GM21723 (cell line): ENCODE measurements at regions not wholly inside any gene's neighbourhood (a gene's known extent, or its start where the extent isn't known, plus 50 kb on each side); places are given as distances from the start of the nearest gene placed in this dataset.

Experiments
- ATAC-seq: cut with Tn5 transposase; IDR thresholded peaks from one replicate; pipeline ENCODE4 v1.9.1; 2021; ENCODE audit warnings: mild to moderate bottlenecking, moderate library complexity; ENCODE audit not compliant: unreplicated experiment

DNA sequence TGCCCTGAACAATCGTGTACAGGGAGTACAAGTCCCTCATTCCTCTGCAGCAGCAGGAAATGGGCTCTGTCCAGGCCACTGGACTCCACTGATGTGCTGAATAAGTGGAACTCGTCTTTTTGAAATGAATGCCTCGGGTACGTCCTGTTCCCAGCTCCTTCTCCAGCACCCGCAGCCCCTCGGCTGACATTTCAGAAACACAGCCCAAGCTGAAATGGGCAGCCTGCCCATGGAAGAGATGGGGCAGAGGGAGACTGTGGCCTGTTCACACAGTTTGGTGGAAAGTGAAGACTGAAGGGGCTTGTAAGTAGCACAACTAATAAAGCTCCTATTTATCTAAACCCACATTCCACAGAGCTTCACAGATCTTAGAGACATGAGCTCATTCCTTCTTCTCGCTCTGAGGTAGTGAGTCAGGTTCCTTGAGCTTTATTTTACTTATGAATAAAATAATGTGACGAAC is 498.6 kb downstream of the TXNL1 start:
- no peak for ATAC-seq

DNA sequence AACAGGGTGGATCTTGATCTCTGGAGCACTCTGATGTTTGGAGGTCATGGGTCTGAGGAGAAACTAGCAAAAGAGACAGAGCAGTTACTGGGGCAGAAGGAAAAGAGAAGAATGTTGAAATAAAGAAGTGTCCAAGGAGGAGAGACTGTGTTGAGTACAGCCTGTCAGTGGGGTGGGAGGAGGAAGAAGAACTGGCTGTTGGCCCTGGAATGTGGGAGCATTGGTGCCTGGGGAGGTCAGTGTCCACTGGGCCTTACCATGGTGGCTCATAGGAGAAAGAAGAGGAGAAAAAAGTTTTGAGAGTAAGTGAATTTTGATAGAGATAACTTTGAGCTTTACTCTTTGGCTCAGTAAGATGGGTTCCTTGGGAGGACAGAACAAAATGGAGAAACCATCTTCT is 499.0 kb downstream of the TXNL1 start:
- no peak for ATAC-seq

DNA sequence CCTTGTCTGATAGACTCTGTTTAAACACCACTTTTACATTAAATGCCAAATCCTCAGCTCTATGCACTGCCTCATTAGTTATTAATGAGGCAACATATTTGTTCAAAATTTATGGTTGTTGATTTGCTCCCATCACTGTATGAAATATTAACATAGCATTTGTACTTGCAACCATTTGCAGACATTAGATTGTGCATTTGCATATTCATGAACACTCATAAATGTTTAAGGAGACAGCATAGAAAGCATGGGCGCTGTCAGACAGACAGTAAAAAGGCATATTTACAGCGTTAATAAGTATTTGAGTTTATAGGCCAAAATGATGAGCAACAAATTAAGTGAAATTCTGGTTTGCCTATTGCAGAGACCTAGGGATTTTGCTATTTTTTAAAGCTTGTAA is 502.3 kb downstream of the TXNL1 start:
- no peak for ATAC-seq

DNA sequence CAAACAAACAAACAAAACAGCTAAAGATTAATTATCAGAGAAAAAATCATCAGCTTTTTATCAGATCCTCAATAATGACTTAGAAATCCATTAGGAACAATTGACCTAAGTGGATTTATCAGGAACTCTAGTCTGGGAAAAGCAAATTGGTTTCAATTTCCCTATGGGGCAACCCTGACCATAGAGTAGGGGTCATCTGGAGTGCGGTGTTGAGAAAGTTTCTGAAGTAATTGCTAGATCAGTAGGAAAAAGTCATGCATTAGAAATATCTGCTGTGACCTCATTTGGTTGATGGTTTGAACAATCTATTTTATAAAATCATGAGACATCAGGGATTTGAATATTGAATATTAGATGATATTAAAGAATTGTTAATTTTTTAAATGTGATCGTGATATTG is 507.9 kb downstream of the TXNL1 start:
- no peak for ATAC-seq

DNA sequence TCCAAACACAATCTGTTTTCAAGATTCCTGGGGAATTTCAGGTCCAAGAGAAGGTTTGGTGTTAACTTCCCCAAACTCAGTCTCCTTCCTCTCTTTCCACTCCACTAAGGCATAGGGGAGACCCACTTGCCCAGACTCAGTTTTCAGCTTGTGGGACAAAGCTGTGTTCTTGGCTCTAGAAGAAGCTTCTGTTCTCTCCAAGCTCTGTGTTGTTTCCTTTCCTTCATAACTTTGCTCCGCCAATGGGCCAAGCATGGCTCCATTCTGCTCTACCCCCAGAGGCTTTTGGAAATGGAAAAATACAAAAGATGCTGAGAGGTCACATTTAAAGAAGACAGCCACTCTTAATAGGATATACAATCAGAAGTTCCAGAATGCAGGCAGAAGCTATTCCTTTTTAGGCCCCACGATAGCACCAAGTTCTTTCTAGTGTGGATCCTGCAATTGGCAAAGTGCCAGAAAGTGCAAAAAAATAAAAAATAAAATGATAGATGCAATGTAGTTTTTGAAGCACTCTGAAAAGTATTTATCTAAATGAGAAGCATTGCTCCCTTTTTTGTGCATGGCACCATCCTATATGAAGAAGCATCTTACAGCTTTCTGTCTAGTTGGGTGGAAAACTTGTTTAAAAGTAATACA is 510.1 kb downstream of the TXNL1 start:
- ATAC-seq, result no peak

DNA sequence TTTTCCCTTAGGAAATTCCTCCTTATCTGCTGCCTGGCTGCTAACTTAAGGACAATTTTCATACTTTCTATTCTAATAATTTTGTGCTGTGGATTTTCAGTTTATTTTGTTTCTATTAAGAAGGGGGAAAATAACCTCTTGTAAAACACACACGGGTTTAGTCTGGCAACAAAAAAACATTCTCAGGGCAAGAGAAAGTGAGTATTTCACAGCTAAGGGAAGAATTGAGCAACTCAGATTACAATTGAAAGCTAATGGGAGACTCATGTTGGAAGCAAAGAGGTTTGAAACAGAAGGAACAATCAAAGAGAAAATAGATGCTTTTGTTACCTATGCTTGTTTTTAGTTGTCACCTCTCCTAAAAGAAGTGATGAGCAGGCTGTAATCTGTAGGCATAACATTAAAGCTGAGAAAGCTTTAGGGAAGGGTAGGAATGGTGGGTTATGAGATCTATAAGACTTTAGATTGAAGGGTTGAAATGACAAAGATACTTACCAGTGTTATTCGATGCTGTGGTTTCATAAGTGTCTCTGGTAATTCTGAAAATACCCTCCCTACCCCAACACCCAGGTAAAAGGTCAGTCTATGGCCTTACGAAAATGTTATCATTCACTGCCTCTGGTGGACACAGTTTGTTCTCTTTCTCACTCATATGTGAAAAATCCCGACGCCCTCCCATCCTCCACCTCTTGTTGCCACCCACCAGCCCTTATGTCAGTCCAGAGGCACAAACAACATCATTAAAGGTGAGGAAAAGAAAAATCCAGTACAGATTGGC is 510.9 kb downstream of the TXNL1 start:
- no peak for ATAC-seq

DNA sequence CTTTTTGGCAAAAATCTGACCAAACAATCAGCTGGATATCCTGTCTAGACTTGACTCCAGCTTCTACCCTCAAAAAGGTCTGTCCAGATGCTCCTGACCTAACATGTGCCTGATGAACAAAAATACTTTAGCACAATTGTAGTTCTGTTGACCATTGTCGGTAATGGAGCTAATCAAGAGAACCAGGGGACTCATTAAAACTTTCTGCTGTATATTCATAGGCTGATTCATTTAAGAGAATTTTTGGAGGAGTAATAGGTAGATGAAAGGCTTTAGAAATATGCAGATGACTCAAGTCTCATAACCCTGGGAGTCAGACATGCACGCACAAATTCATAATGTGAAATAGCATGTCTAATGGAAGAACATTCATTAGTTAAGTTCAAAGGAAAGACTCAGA is 514.2 kb downstream of the TXNL1 start:
- ATAC-seq, result no peak

DNA sequence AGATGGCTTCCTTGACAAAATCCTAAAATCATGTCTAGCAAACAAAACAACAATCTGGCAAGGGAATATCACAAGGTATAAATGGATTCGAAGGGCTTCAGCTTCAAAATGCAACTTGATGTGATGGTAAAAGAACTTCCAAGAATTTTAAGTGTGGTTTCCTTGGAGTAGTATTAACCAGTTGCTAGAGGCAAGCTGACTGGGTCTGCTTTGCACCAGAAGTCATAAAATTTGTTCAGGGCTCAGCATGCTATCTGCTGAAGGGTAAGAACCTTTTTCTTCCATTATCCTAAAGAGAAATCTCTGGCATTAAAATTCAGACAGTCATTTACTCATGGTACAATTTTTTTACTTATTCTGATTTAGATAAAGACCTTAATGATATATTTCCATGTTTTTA is 516.7 kb downstream of the TXNL1 start:
- no peak for ATAC-seq

DNA sequence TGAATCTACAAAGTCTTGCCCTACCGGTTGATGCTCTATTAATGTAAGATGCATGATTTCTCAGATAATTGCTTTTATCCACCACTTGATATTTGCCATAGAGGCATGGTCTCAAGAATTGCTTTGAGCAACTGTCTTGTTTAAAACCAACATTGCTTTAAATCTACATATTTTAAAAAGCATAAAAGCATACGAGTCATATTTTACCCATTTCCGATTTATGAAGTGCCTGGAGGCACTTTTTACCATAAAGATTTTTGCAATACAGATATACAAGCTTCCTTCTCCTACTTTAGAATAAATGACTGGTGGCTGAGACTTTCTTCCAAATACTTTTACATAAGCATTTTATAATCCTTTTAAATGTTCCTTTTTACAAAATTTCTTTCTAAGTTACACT is 517.6 kb downstream of the TXNL1 start:
- ATAC-seq, result no peak

DNA sequence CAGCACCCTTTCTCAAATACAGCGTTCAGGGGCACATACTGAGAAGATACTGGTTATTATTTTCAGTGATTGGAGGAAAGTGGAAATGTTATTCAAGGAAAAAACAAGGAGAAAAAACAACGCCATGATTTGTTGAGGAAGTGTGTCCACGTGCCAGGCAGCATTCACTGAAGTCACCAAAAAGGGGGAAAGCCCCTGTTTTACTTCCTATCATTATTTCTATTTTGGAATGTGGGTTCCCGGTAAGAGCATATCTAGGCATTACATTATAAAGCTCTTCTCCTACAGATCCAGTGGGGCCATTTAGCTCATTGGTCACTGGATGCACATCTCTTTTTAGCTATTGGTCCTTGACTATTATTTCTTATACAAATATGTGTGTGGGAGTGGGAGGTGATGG is 518.7 kb downstream of the TXNL1 start:
- no peak for ATAC-seq

DNA sequence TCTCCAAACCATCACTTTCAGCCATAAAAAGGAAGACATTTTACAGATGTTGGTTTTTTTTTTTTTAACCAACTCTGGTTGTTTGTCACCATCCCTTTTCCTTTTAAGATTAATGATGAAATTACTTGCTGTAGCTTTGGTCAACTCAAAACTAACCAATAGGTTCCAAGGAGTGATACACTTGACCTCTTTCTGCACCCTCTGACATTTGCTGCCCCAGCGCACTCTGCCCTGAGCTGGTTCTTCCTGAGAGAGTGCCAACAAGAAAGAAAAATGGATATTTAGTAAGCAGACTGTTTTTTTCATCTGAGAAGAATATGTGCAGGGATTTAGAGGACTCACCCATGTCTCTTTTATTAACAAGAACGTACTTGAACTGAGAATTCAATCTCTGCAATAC is 520.0 kb downstream of the TXNL1 start:
- no peak for ATAC-seq

DNA sequence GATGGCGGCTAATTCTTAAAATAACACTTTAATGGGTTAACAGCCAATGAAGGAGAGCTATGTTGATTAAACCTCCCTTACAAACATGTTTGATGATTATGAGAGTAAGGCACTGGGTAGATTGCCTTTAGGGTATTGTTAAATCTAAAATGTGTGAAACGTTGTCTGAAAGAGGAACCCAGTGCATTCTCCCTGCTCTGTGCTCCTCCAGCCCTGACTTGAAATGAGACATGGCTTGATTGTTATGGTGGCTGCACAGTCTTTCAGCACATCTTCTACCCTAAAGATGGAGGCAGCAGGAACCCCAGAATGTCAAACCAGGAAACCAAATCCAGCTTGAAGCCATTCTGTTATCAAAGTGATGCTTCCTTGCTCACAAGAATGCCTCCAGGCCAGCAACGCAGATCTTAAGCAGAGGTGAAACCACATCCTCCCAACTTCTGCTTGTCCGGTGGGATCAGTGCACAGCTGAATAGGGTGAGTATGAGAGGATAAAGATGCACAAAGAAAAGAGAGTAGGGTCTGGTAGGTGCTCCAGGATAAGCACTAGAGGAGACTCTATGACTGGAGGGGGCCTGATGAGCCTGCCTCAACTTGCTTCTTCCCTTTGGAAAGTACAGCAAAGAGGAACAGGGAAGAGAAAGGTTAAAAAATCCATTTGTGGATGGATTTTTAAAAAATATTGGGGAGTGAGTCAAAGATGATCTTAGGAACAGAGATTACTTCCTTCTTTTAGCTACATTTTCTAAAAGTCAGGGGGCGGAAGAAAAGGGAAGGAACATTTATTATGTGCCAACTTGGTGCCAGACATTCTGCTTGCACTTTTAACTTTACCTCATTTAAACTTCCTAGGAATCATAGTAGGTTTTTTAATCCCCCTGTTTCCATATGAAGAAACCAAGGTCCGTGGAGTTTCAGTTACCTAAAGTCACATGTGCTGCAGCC is 523.0 kb downstream of the TXNL1 start:
- ATAC-seq, result no peak

DNA sequence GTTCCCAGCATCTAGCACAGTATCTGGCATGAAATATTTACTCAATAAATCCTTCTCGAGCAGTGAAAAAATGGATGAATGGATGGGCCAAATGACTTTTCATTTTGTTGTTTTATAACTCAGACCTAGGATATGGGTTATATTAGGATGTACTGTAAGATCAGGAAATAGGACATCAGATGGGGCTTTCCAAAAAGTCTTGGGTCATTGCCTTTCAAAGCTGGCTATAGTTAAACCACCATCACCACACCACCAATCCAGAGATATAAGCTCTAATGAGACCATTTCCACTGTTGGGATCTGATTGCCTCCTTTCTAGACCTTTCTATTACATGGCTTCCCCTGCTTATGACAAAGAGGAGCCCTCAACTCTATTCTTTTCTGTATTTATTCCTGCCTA is 525.0 kb upstream of the TCF4 start:
- ATAC-seq, result no peak

DNA sequence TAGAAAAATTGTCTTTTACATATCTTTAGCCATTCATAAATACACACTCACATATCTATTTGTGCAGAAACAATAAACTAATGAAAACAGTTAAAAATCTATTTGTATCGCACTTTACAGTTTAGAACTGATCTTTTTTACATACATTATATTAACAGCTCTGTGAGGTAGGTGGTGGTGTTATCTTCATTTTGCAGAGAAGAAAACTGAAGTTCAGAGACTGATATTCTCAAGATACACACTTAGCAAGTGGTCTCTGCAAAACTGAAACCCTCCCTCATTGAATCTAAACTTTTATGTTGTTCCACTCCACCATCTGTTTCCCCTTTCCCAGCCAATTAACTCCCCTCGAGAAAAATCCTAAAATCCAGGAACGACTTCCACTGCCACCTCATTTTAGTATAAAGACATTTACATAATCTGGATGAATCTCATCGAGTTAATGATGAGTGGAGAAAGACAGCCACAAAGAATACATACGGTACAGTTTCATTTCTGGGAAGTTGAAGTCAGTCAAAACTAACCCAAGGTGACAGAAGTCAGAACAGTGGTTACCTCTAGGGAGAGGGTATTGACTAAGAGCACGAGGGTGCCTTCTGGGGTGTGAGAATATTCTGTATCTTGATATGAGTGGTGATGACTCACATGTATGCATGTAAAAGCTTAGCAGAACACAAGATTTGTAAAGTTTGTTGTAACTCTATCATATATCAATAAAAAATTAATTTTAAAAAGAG is 524.2 kb upstream of the TCF4 start:
- peak; percentile 98 for ATAC-seq

DNA sequence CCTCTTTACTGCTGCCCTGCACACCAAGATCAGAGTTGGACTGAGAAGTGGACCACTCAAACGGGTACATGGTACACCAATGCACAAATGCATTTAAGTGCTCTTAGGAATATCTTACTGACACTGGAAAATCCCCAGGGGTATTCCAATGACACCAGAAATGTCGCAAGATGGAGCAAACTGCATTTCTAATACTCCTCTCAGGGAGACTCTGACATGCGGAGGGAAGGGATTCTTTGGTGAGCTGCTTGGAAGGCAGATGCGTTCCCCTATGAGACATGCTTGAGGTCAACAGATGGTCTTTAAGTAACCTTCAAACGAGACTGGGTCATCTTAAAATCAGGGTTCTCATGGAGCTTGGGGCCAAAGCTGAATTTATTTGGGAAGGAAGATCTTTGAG is 521.8 kb upstream of the TCF4 start:
- no peak for ATAC-seq

DNA sequence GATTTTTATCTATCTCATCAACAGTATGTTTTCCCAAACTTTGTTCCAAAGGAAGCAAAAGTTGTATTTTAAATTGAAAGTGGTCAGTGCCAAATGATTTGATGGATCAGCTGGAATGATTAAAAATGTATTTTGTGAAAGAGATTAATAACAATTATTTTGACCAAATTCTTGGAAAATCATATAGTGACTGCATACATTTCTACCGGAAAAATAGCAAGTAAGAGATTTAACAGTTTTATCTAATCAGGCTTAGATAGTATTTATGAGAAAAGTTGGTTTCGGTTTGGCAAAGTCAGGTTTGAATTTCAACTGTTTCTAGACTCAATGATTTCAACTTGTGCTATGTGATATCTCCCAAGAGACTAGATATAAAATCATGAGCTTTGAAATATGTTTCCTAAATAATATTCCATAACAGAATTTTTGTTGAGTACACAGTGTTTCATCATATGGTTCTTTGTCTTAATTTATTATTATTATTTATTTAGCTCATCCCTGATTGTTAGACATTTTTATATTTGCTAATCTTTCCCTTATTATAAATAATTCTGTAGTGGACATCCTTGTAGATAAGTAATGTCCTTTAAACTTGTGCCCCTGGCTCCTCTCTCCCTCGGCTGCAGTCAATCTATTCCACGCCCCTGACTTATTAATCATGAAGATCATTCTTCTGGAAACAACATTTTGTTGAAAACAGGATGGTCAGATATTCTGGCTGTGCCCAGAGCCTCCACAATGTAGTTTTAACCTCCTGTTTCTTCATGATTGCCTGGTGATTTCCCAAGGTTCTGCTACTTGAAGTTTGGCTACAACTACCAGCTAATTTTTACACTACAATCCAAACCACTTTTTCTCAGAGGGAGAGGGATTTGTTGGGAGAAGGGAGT is 520.7 kb upstream of the TCF4 start:
- ATAC-seq, result no peak

DNA sequence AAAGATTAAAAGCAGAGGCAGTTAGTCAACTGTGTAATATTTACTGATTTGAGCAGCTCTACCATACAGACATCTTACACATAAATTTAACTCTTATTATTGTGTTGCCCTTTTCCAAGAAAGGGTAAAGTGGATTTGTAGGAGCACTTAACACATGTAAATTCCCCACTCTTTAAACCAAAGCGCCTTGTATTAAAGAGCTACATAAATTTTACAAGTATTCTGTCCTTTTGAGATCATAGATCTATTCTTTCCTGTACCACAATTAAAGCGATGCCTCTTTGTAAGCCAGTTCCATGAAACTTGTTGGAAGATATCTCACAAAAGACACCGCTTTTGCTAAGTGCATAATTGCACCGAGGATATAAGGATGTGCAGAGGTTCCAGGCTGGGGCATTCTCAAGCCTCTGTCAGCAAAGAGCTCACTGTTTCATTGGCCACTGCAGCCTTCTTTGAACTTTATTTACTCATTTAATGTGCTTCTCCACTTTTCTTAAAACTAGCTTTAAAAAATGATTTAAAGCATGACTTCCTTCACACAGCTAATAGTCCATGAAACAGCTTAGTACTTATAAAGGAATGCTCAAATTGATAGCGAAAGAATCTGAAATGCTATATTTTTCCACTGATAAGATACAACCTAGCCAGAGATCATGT is 520.0 kb upstream of the TCF4 start:
- no peak for ATAC-seq

DNA sequence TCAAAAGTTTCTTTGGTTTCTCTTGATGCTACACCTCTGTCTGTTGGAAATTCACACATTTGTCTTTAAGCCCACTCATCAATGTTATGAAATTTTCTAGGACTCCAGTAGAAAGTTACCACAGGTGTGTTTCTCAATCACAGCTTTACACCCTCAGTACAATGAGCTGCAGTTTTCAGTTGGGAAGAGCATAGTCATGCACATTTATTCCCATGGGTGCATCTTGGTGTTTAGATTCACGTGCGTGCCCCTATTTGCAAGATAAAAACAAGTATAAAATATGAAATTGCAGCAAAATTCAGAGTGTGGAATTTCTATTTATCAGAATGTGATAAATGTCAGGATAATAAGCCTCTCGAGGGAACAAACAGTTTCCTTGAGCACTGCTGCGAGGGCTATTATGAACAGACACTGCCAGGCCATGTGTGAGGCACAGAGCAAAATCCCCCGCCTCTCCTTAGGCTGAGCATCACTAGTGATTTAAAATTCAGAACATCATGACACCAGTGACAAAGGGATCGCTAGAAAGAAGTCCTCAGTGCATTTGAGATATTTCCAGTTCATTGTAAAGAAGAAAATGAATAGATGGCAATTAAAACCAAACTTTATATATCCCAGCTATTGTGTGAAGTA is 512.2 kb upstream of the TCF4 start:
- no peak for ATAC-seq

DNA sequence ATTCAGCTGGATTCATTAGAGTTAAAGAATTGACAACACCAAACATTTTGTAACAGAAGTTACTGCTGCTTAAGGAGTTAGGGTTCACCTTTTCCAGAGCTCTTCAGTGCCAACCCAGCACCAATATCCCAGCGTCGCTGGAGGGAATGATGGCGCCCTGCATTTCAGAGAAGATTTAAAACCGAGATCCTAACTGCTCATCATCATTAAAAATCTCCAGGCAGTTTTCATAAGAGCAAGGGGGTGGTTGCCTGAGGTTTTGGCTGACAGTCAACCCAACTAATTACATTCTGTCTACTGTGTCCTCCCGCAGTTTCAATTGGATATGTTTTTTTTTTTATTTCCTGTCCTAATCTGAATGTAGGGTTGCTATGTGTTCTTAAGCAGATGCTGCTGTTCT is 509.6 kb upstream of the TCF4 start:
- ATAC-seq, result no peak
